ENCODE measurements at regions not wholly inside any gene's neighbourhood (a gene's known extent, or its start where the extent isn't known, plus 50 kb on each side); places are given as distances from the start of the nearest gene placed in this dataset.

DNA sequence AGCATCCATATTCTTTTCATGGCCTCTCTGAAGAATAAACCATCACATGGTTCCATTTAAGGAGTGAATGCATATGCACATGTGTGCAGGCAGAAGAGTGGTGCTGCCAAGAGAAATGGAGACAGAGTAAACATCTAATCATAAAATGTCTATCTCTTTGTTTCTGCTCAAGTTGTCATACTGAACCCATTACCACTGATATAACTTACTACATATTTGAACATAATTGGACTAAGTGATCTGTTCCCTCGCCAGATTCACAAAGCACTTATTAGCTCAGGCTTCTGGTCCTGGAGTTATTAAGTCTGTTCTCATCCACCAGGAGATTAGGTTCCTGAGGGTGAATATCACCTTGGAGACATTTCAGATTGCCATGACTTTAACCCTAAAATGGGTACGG lies 72.3 kb upstream of the XYLT1 start:
- H3K9me3 Mint-ChIP-seq (ENCODE audit: unreplicated experiment): peaks cover 3% of the 10 kb centered on the region
- no peak for DNase-seq
- no peaks in the 10 kb centered on the region for H3K36me3 Mint-ChIP-seq (ENCODE audit: unreplicated experiment)
- no peaks in the 10 kb centered on the region for H3K27me3 Mint-ChIP-seq (ENCODE audit: unreplicated experiment)
- TF ChIP-seq, protein P1, sequence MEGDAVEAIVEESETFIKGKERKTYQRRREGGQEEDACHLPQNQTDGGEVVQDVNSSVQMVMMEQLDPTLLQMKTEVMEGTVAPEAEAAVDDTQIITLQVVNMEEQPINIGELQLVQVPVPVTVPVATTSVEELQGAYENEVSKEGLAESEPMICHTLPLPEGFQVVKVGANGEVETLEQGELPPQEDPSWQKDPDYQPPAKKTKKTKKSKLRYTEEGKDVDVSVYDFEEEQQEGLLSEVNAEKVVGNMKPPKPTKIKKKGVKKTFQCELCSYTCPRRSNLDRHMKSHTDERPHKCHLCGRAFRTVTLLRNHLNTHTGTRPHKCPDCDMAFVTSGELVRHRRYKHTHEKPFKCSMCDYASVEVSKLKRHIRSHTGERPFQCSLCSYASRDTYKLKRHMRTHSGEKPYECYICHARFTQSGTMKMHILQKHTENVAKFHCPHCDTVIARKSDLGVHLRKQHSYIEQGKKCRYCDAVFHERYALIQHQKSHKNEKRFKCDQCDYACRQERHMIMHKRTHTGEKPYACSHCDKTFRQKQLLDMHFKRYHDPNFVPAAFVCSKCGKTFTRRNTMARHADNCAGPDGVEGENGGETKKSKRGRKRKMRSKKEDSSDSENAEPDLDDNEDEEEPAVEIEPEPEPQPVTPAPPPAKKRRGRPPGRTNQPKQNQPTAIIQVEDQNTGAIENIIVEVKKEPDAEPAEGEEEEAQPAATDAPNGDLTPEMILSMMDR (IDR thresholded peaks at IDR 0.05; ENCODE audit: partially characterized antibody, unreplicated experiment): no peak
- H3K4me3 Mint-ChIP-seq (ENCODE audit: unreplicated experiment): no peak overlapping the region
- no peaks in the 10 kb centered on the region for H3K4me1 Mint-ChIP-seq (ENCODE audit: low read depth, unreplicated experiment)
- no peak overlapping the region for H3K27ac Mint-ChIP-seq (ENCODE audit: unreplicated experiment)

GRCh38 chr16:17541324-17541723 lies 70.6 kb upstream of the XYLT1 start:
- no peak for DNase-seq
- Mint-ChIP-seq H3K4me3 (ENCODE audit: unreplicated experiment) (no peak overlapping the region), H3K27ac (ENCODE audit: unreplicated experiment) (no peak overlapping the region)

GRCh38 chr16:17538927-17539326 lies 68.2 kb upstream of the XYLT1 start:
- H3K36me3 Mint-ChIP-seq (ENCODE audit: unreplicated experiment): no peaks in the 10 kb centered on the region
- DNase-seq: no peak
- H3K9me3 Mint-ChIP-seq (ENCODE audit: unreplicated experiment): peaks cover 2% of the 10 kb centered on the region
- no peaks in the 10 kb centered on the region for H3K4me1 Mint-ChIP-seq (ENCODE audit: low read depth, unreplicated experiment)
- TF ChIP-seq, protein P1 (IDR thresholded peaks at IDR 0.05; ENCODE audit: partially characterized antibody, unreplicated experiment): no peak
- no peak overlapping the region for H3K4me3 Mint-ChIP-seq (ENCODE audit: unreplicated experiment)
- H3K27me3 Mint-ChIP-seq (ENCODE audit: unreplicated experiment): no peaks in the 10 kb centered on the region
- H3K27ac Mint-ChIP-seq (ENCODE audit: unreplicated experiment): no peak overlapping the region

More at GRCh38 chr16:17541324-17541723, 70.6 kb upstream of the XYLT1 start:
- Mint-ChIP-seq H3K4me1 (ENCODE audit: low read depth, unreplicated experiment) (no peaks in the 10 kb centered on the region), H3K36me3 (ENCODE audit: unreplicated experiment) (no peaks in the 10 kb centered on the region), H3K27me3 (ENCODE audit: unreplicated experiment) (no peaks in the 10 kb centered on the region), H3K9me3 (ENCODE audit: unreplicated experiment) (peaks cover 4% of the 10 kb centered on the region)
- TF ChIP-seq, protein P1 (IDR thresholded peaks at IDR 0.05; ENCODE audit: partially characterized antibody, unreplicated experiment): no peak

DNA sequence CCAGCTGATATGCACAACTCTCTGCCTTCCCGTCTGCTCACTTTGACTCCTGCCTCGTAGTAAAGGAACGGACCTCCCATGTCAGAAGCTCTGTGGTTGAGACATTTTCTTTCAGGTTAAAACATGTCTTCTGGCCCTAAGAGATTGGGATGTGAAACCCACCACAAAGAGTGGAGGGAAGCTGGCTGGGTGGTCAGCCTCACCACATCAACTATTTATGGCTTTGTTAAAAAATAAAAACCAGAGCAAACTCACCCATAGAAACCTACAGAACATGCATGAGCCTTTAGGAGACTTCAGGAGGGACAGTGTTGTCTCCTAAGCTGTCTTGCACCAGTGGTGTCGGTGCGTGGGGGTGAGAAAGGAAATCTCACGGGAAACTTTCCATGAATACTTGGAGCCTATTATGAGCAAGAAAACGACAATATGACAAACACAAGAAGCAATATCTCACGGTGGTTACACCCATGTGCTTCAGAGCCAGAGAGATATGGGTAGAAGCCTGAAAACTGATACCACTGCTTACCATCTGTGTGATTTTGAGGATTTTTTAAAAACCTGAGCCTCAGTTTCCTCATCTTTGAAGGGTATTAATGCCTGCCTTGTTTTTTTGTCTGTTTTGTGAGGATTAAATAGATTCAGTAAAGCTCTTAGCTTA lies 61.7 kb upstream of the XYLT1 start:
- no peak for DNase-seq
- H3K27ac Mint-ChIP-seq (ENCODE audit: unreplicated experiment): no peak overlapping the region
- TF ChIP-seq, protein P1 (IDR thresholded peaks at IDR 0.05; ENCODE audit: partially characterized antibody, unreplicated experiment): no peak
- no peaks in the 10 kb centered on the region for H3K27me3 Mint-ChIP-seq (ENCODE audit: unreplicated experiment)
- no peak overlapping the region for H3K4me3 Mint-ChIP-seq (ENCODE audit: unreplicated experiment)
- H3K4me1 Mint-ChIP-seq (ENCODE audit: low read depth, unreplicated experiment): no peaks in the 10 kb centered on the region
- H3K36me3 Mint-ChIP-seq (ENCODE audit: unreplicated experiment): peaks cover 8% of the 10 kb centered on the region
- no peaks in the 10 kb centered on the region for H3K9me3 Mint-ChIP-seq (ENCODE audit: unreplicated experiment)

DNA sequence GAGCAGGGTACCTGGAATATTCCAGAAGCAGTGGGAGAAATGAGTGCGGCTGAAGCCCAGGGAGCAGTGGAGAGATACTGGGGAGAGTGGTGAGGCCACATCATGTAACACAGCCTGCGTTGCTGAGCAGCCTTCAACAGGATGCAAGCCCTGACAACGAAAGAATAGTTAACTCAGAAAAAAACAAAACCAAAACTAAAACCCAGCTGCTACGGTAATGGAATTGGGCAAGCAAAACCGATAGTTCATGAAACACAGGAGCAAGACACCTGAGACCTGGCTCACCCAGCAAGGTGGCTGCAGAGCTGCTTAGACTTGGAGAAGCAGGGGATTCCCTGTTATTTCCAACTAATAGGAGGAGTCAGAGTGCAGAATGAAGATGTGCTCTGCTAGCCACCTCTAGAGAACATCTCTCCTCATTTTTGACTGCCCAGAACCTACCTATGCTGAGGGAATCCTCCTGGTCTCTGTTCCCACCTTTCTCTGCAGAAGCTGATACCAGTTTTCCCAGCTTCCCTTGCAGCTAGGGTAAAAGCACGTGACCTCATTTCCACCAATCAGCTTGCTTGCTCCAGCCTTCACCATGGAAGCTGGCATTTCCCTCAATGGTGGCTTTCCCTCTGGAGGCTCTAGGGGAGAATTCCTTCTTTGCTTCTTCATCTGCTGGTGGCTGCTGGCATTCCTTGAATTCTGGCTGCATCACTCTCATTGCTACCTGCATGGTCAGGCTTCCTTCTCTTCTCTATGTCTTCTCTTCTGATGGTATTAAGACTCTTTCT lies 59.4 kb upstream of the XYLT1 start:
- TF ChIP-seq, protein P1 (IDR thresholded peaks at IDR 0.05; ENCODE audit: partially characterized antibody, unreplicated experiment): no peak
- H3K27me3 Mint-ChIP-seq (ENCODE audit: unreplicated experiment): no peaks in the 10 kb centered on the region
- peaks cover 8% of the 10 kb centered on the region for H3K36me3 Mint-ChIP-seq (ENCODE audit: unreplicated experiment)

More for the DNA sequence above, 59.4 kb upstream of the XYLT1 start:
- no peak overlapping the region for H3K4me3 Mint-ChIP-seq (ENCODE audit: unreplicated experiment)
- H3K4me1 Mint-ChIP-seq (ENCODE audit: low read depth, unreplicated experiment): peaks cover 1% of the 10 kb centered on the region
- no peak for DNase-seq
- H3K27ac Mint-ChIP-seq (ENCODE audit: unreplicated experiment): no peak overlapping the region
- H3K9me3 Mint-ChIP-seq (ENCODE audit: unreplicated experiment): no peaks in the 10 kb centered on the region

All from glutamatergic neuron (in vitro differentiated cells).